Thyroid gland (tissue), 4 donors: ENCODE measurements at regions not wholly inside any gene's neighbourhood (a gene's known extent, or its start where the extent isn't known, plus 50 kb on each side); places are given as distances from the start of the nearest gene placed in this dataset.

ENCODE experiments used
- POLR2A ChIP-seq, 2 donors: fragments of 450-650 bp; IDR thresholded peaks; one replicate each; pipeline ENCODE4 v1.6.1; 2017; ENCODE audit warnings: antibody characterized with exemption in 2 of 2, mild to moderate bottlenecking in 2 of 2, moderate library complexity in 1 of 2
- TF ChIP-seq, protein P1 (sequence below), 6 experiments: fragments of 200-600 bp in 3 of 6; fragments of 450-650 bp in 3 of 6; sonication (generic) in 3 of 6; IDR thresholded peaks; one replicate each; pipeline ENCODE4 v1.5.1; 2016 to 2019; ENCODE audit warnings: antibody characterized with exemption in 6 of 6, mild to moderate bottlenecking in 2 of 6, inconsistent platforms in 1 of 6, moderate library complexity in 1 of 6

DNA sequence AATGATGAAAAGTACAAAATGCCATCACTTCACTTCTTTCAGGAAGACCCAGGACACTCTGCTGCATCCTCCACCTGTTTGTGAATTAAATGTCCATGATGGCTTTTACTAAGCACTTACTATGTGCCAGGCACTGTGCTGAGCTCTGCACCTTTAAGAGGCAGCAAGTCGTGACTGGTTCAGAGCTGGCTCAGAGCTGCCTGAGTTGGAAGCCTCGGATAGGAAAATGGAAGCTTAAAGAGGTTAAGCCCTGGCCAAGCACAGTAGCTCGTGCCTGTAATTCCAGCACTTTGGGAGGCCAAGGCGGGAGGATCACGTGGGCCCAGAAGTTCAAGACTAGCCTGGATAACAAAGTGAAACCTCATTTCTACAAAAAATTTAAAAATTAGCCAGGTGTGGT, 95.6 kb downstream of the SNX5 start:
- TF ChIP-seq, protein P1, sequence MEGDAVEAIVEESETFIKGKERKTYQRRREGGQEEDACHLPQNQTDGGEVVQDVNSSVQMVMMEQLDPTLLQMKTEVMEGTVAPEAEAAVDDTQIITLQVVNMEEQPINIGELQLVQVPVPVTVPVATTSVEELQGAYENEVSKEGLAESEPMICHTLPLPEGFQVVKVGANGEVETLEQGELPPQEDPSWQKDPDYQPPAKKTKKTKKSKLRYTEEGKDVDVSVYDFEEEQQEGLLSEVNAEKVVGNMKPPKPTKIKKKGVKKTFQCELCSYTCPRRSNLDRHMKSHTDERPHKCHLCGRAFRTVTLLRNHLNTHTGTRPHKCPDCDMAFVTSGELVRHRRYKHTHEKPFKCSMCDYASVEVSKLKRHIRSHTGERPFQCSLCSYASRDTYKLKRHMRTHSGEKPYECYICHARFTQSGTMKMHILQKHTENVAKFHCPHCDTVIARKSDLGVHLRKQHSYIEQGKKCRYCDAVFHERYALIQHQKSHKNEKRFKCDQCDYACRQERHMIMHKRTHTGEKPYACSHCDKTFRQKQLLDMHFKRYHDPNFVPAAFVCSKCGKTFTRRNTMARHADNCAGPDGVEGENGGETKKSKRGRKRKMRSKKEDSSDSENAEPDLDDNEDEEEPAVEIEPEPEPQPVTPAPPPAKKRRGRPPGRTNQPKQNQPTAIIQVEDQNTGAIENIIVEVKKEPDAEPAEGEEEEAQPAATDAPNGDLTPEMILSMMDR (IDR thresholded peaks at IDR 0.05) = no peak
- TF ChIP-seq POLR2A (IDR thresholded peaks at IDR 0.05) = no peak
